SK-N-MC (cell line): ENCODE measurements at regions not wholly inside any gene's neighbourhood (a gene's known extent, or its start where the extent isn't known, plus 50 kb on each side); places are given as distances from the start of the nearest gene placed in this dataset.

ENCODE experiments used
- EZH2 ChIP-seq: fragments of 200-600 bp; sonication (generic); IDR thresholded peaks from one replicate; pipeline ENCODE4 v1.6.1; 2017; ENCODE audit warnings: antibody characterized with exemption
- FOXP2 ChIP-seq: optimal IDR thresholded peaks from 2 replicates; pipeline ENCODE3; 2011; ENCODE audit warnings: mild to moderate bottlenecking, moderate library complexity; ENCODE audit not compliant: insufficient read depth; ENCODE audit errors: extremely low read length, control extremely low read depth
- POLR2AphosphoS5 ChIP-seq: IDR thresholded peaks from 2 replicates; pipeline ENCODE4 v1.6.1; 2012; ENCODE audit warnings: mild to moderate bottlenecking, low read depth, low read length, borderline replicate concordance

GRCh38 chr12:33129500-33129899 is 232.9 kb upstream of the PKP2 start:
- no peak for TF ChIP-seq EZH2
- no peak for TF ChIP-seq POLR2AphosphoS5
- TF ChIP-seq FOXP2, result no peak
